ENCODE measurements at regions not wholly inside any gene's neighbourhood (a gene's known extent, or its start where the extent isn't known, plus 50 kb on each side); places are given as distances from the start of the nearest gene placed in this dataset.
A peak's percentile ranks its signal among the peaks of the same experiment; 100 is the strongest.

- peaks cover 0 to 2% (median 0%) of the 10 kb centered on the region in 3 experiments; a peak in 2 of 7 replicates for H3K36me3 Mint-ChIP-seq (ENCODE audit: insufficient read depth in 1 of 3, low read depth in 3 of 3)
- no CpG with 5 or more reads among the region's 24 CpGs for WGBS (ENCODE audit: extremely low coverage, insufficient read length, low lambda C conversion rate)
- no peak overlapping the region; a peak in 1 of 5 replicates for H3K4me3 Mint-ChIP-seq
Observed at GRCh38 chr2:16168506-16169264, 228.3 kb downstream of the MYCN start.

More at GRCh38 chr2:16168506-16169264, 228.3 kb downstream of the MYCN start:
- Histone ChIP-seq H3K9ac (ENCODE audit: extremely low read depth, insufficient read length, low read length) (no peak overlapping the region), H2AFZ (ENCODE audit: low read length) (no peak overlapping the region), H3K14ac (ENCODE audit: insufficient read depth, low read length) (no peak overlapping the region), H3K4ac (ENCODE audit: low read depth, low read length) (no peak overlapping the region), H3K27me3 (ENCODE audit: insufficient read depth, low read length) (no peaks in the 10 kb centered on the region), H3K23me2 (ENCODE audit: insufficient read length, low read depth, low read length, poor library complexity, severe bottlenecking) (no peaks in the 10 kb centered on the region), H2BK20ac (ENCODE audit: low read depth, low read length, poor library complexity, severe bottlenecking) (no peak overlapping the region), H3K4me2 (ENCODE audit: insufficient read depth, insufficient read length, low read length) (no peak overlapping the region), H3K23ac (ENCODE audit: insufficient read length, low read depth, low read length) (no peak overlapping the region), H2BK15ac (ENCODE audit: low read depth, low read length) (no peak overlapping the region), H3K9me3 (ENCODE audit: control insufficient read depth, low read depth, low read length) (no peaks in the 10 kb centered on the region), H4K91ac (ENCODE audit: insufficient read length, low read depth, low read length) (no peak overlapping the region), H3K27ac (ENCODE audit: insufficient read length, low read depth, low read length) (no peak overlapping the region), H4K5ac (ENCODE audit: insufficient read length, low read depth, low read length) (no peak overlapping the region), H3K4me1 (ENCODE audit: insufficient read depth, low read length) (peaks cover 7% of the 10 kb centered on the region), H4K8ac (replicated peaks; ENCODE audit: insufficient read length, low read depth, low read length) (no peak overlapping the region), H3K56ac (ENCODE audit: insufficient read length, low read depth, low read length) (no peak overlapping the region), H3T11ph (ENCODE audit: low read length) (no peak overlapping the region), H3K79me2 (ENCODE audit: insufficient read depth, low read length) (no peaks in the 10 kb centered on the region), H3K18ac (ENCODE audit: insufficient read length, low read depth, low read length) (no peak overlapping the region), H2BK5ac (ENCODE audit: insufficient read length, low read length) (no peak overlapping the region), H4K20me1 (ENCODE audit: control insufficient read depth, insufficient read depth, insufficient read length) (no peaks in the 10 kb centered on the region), H2AK5ac (ENCODE audit: insufficient read length, low read length) (no peak overlapping the region), H3K79me1 (ENCODE audit: insufficient read depth, low read depth, low read length, poor library complexity, severe bottlenecking) (no peaks in the 10 kb centered on the region), H2BK120ac (ENCODE audit: low read depth, low read length, poor library complexity, severe bottlenecking) (no peak overlapping the region), H2BK12ac (ENCODE audit: insufficient read length, low read depth, low read length) (no peak overlapping the region)
- Mint-ChIP-seq H3K9me3 (no peaks in the 10 kb centered on the region; a peak in 1 of 5 replicates), H3K27me3 (ENCODE audit: low read depth) (peaks cover 2% of the 10 kb centered on the region; the same call in 1 of the 2 replicates), H3K4me1 (peaks cover 46 to 47% of the 10 kb centered on the region in 2 experiments), H3K27ac (peak overlapping the region in 2 of 3 experiments; percentile 2 to 87; a peak in 2 of 7 replicates)
- TF ChIP-seq CTCF (conservative IDR thresholded peaks at IDR 0.05), result no peak
- DNase-seq, result no peak

All from H9 (cell line).